Smooth muscle cell (in vitro differentiated cells): ENCODE measurements at regions not wholly inside any gene's neighbourhood (a gene's known extent, or its start where the extent isn't known, plus 50 kb on each side); places are given as distances from the start of the nearest gene placed in this dataset.

Source experiments
- DNase-seq: peaks from one replicate; lab custom pipeline; 2025; ENCODE audit not compliant: unreplicated experiment; lab: John Stamatoyannopoulos, UW
- H2AFZ ChIP-seq: fragments of 200-600 bp; sonication (generic); 2 replicates; pipeline ENCODE4 v1.6.0; 2016; ENCODE audit warnings: antibody characterized with exemption, low read depth, mild to moderate bottlenecking
- H3F3A ChIP-seq: fragments of 200-600 bp; sonication (generic); 2 replicates; pipeline ENCODE4 v1.6.0; 2017; ENCODE audit warnings: antibody characterized with exemption, low read depth
- H3K27ac ChIP-seq: fragments of 200-600 bp; sonication (generic); 2 replicates; pipeline ENCODE4 v1.5.1; 2016; ENCODE audit warnings: low read depth, mild to moderate bottlenecking
- H3K27me3 ChIP-seq: fragments of 200-600 bp; sonication (generic); 2 replicates; pipeline ENCODE4 v1.6.1; 2016; ENCODE audit warnings: low read depth, mild to moderate bottlenecking
- H3K36me3 ChIP-seq: fragments of 200-600 bp; sonication (generic); 2 replicates; pipeline ENCODE4 v1.5.1; 2016; ENCODE audit warnings: low read depth
- H3K4me1 ChIP-seq: fragments of 200-600 bp; sonication (generic); 2 replicates; pipeline ENCODE4 v1.5.1; 2016; ENCODE audit warnings: low read depth
- H3K4me2 ChIP-seq: fragments of 200-600 bp; sonication (generic); 2 replicates; pipeline ENCODE4 v1.6.0; 2016; ENCODE audit warnings: mild to moderate bottlenecking
- H3K4me3 ChIP-seq: fragments of 200-600 bp; sonication (generic); 2 replicates; pipeline ENCODE4 v1.5.1; 2016; ENCODE audit warnings: mild to moderate bottlenecking
- H3K79me2 ChIP-seq: fragments of 200-600 bp; sonication (generic); 2 replicates; pipeline ENCODE4 v1.6.0; 2016; ENCODE audit warnings: low read depth, mild to moderate bottlenecking
- H3K9ac ChIP-seq: fragments of 200-600 bp; sonication (generic); 2 replicates; pipeline ENCODE4 v1.6.0; 2016; ENCODE audit warnings: low read depth
- H3K9me3 ChIP-seq: fragments of 200-600 bp; sonication (generic); replicated peaks from 2 replicates; pipeline ENCODE4 v1.5.1; 2016; ENCODE audit warnings: low read depth
- H4K20me1 ChIP-seq: fragments of 200-600 bp; sonication (generic); 2 replicates; pipeline ENCODE4 v1.6.0; 2016; ENCODE audit warnings: low read depth
- CTCF ChIP-seq: fragments of 200-600 bp; sonication (generic); IDR thresholded peaks from 2 replicates; pipeline ENCODE4 v1.5.1; 2017; ENCODE audit warnings: borderline replicate concordance, mild to moderate bottlenecking, antibody characterized with exemption; ENCODE audit not compliant: insufficient read depth, poor library complexity, severe bottlenecking
- WGBS: methylation state at CpG from one replicate; pipeline ENCODE4 v1.1.7; 2016; ENCODE audit warnings: low lambda C conversion rate; 5-methylcytosine and 5-hydroxymethylcytosine counted together

- no peaks in the 10 kb centered on the region for H3K79me2 ChIP-seq
- no peak overlapping the region for H3K4me3 ChIP-seq
- no peaks in the 10 kb centered on the region for H3K9me3 ChIP-seq
- WGBS: 85% methylated on average over 2 of the region's 2 CpGs
- no peak for DNase-seq
- H3K27me3 ChIP-seq: no peaks in the 10 kb centered on the region
- no peaks in the 10 kb centered on the region for H4K20me1 ChIP-seq
- H3F3A ChIP-seq: no peaks in the 10 kb centered on the region
- no peak overlapping the region for H3K27ac ChIP-seq
- H3K4me2 ChIP-seq: no peak overlapping the region
- no peak overlapping the region for H3K9ac ChIP-seq
- no peak overlapping the region for H2AFZ ChIP-seq
- no peaks in the 10 kb centered on the region for H3K36me3 ChIP-seq
- no peak for TF ChIP-seq CTCF
- H3K4me1 ChIP-seq: no peaks in the 10 kb centered on the region
Measured at GRCh38 chr4:140211693-140212092, 57.7 kb upstream of the MAML3 start.

- H3K9ac ChIP-seq: no peak overlapping the region
- no peaks in the 10 kb centered on the region for H3K79me2 ChIP-seq
- TF ChIP-seq CTCF: no peak
- no peak for DNase-seq
- H3K4me1 ChIP-seq: no peaks in the 10 kb centered on the region
- H3K9me3 ChIP-seq: no peaks in the 10 kb centered on the region
- H3K4me3 ChIP-seq: no peak overlapping the region
- H3K36me3 ChIP-seq: no peaks in the 10 kb centered on the region
- no peaks in the 10 kb centered on the region for H4K20me1 ChIP-seq
- H3K4me2 ChIP-seq: no peak overlapping the region
- H3K27ac ChIP-seq: no peak overlapping the region
- no peaks in the 10 kb centered on the region for H3K27me3 ChIP-seq
- H3F3A ChIP-seq: no peaks in the 10 kb centered on the region
- no peak overlapping the region for H2AFZ ChIP-seq
Measured at GRCh38 chr4:140211161-140211560, 57.2 kb upstream of the MAML3 start.

GRCh38 chr4:140208921-140209320, 54.9 kb upstream of the MAML3 start:
- 94% methylated on average over 1 of the region's 1 CpG for WGBS
- H3K36me3 ChIP-seq: no peaks in the 10 kb centered on the region
- H3K9me3 ChIP-seq: no peaks in the 10 kb centered on the region
- no peak for DNase-seq
- H4K20me1 ChIP-seq: no peaks in the 10 kb centered on the region
- no peak overlapping the region for H3K9ac ChIP-seq
- no peak overlapping the region for H3K4me3 ChIP-seq
- TF ChIP-seq CTCF: no peak
- H3K79me2 ChIP-seq: no peaks in the 10 kb centered on the region
- H2AFZ ChIP-seq: no peak overlapping the region
- H3F3A ChIP-seq: no peaks in the 10 kb centered on the region
- H3K27ac ChIP-seq: no peak overlapping the region
- H3K4me1 ChIP-seq: no peaks in the 10 kb centered on the region
- no peak overlapping the region for H3K4me2 ChIP-seq
- no peaks in the 10 kb centered on the region for H3K27me3 ChIP-seq
